ENCODE measurements at regions not wholly inside any gene's neighbourhood (a gene's known extent, or its start where the extent isn't known, plus 50 kb on each side); places are given as distances from the start of the nearest gene placed in this dataset.

GRCh38 chr17:53387745-53388144 lies 435.0 kb upstream of the KIF2B start:
- CTCF ChIA-PET = no interaction called here
- Mint-ChIP-seq H3K4me1 (ENCODE audit: low read depth) (no peaks in the 10 kb centered on the region), H3K36me3 (no peaks in the 10 kb centered on the region), H3K27ac (no peak overlapping the region), H3K9me3 (peaks cover 3% of the 10 kb centered on the region), H3K27me3 (no peaks in the 10 kb centered on the region), H3K4me3 (no peak overlapping the region)
- DNase-seq = no peak
- POLR2A ChIA-PET = no interaction called here
- intact Hi-C loops (cut with micrococcal nuclease) = no loop called here

GRCh38 chr17:53353919-53354351 lies 468.8 kb upstream of the KIF2B start:
- Mint-ChIP-seq H3K36me3 (no peaks in the 10 kb centered on the region), H3K9me3 (peaks cover 11% of the 10 kb centered on the region), H3K4me3 (no peak overlapping the region), H3K4me1 (ENCODE audit: low read depth) (no peaks in the 10 kb centered on the region), H3K27me3 (no peaks in the 10 kb centered on the region), H3K27ac (no peak overlapping the region)
- POLR2A ChIA-PET = no interaction called here
- intact Hi-C loops (cut with micrococcal nuclease) = no loop called here
- no peak for DNase-seq
- CTCF ChIA-PET = no interaction called here

GRCh38 chr17:53344778-53345177 lies 477.9 kb upstream of the KIF2B start:
- POLR2A ChIA-PET = no interaction called here
- no peak for DNase-seq
- H3K36me3 Mint-ChIP-seq = no peaks in the 10 kb centered on the region
- peaks cover 26% of the 10 kb centered on the region for H3K9me3 Mint-ChIP-seq
- no peaks in the 10 kb centered on the region for H3K27me3 Mint-ChIP-seq
- H3K4me3 Mint-ChIP-seq = no peak overlapping the region
- no peaks in the 10 kb centered on the region for H3K4me1 Mint-ChIP-seq (ENCODE audit: low read depth)
- intact Hi-C loops (cut with micrococcal nuclease) = no loop called here
- CTCF ChIA-PET = no interaction called here
- no peak overlapping the region for H3K27ac Mint-ChIP-seq

GRCh38 chr17:53336281-53336680 lies 486.4 kb upstream of the KIF2B start:
- CTCF ChIA-PET = no interaction called here
- H3K36me3 Mint-ChIP-seq = no peaks in the 10 kb centered on the region
- H3K27ac Mint-ChIP-seq = no peak overlapping the region
- H3K4me3 Mint-ChIP-seq = no peak overlapping the region
- peaks cover 30% of the 10 kb centered on the region for H3K9me3 Mint-ChIP-seq
- H3K4me1 Mint-ChIP-seq (ENCODE audit: low read depth) = no peaks in the 10 kb centered on the region
- intact Hi-C loops (cut with micrococcal nuclease) = no loop called here
- POLR2A ChIA-PET = no interaction called here
- DNase-seq = no peak
- no peaks in the 10 kb centered on the region for H3K27me3 Mint-ChIP-seq

GRCh38 chr17:53335443-53335842 lies 487.3 kb upstream of the KIF2B start:
- no peak for DNase-seq
- intact Hi-C loops (cut with micrococcal nuclease) = no loop called here
- Mint-ChIP-seq H3K27me3 (no peaks in the 10 kb centered on the region), H3K27ac (no peak overlapping the region), H3K36me3 (no peaks in the 10 kb centered on the region), H3K4me1 (ENCODE audit: low read depth) (no peaks in the 10 kb centered on the region), H3K4me3 (no peak overlapping the region), H3K9me3 (peaks cover 23% of the 10 kb centered on the region)
- POLR2A ChIA-PET = no interaction called here
- CTCF ChIA-PET = no interaction called here

GRCh38 chr17:53330756-53331155 lies 492.0 kb upstream of the KIF2B start:
- peaks cover 5% of the 10 kb centered on the region for H3K9me3 Mint-ChIP-seq
- ChIA-PET POLR2A (no interaction called here), CTCF (no interaction called here)
- no peak overlapping the region for H3K4me3 Mint-ChIP-seq
- H3K27me3 Mint-ChIP-seq = no peaks in the 10 kb centered on the region
- no peaks in the 10 kb centered on the region for H3K4me1 Mint-ChIP-seq (ENCODE audit: low read depth)
- intact Hi-C loops (cut with micrococcal nuclease) = no loop called here
- DNase-seq = no peak
- no peak overlapping the region for H3K27ac Mint-ChIP-seq
- H3K36me3 Mint-ChIP-seq = no peaks in the 10 kb centered on the region

- Mint-ChIP-seq H3K36me3 (no peaks in the 10 kb centered on the region), H3K27ac (no peak overlapping the region), H3K4me1 (ENCODE audit: low read depth) (no peaks in the 10 kb centered on the region), H3K9me3 (peaks cover 10% of the 10 kb centered on the region), H3K4me3 (no peak overlapping the region), H3K27me3 (no peaks in the 10 kb centered on the region)
- no peak for DNase-seq
- ChIA-PET CTCF (no interaction called here), POLR2A (no interaction called here)
- intact Hi-C loops (cut with micrococcal nuclease) = no loop called here
These were observed 501.1 kb upstream of the KIF2B start for GRCh38 chr17:53321651-53322050.

- Mint-ChIP-seq H3K27me3 (no peaks in the 10 kb centered on the region), H3K4me1 (ENCODE audit: low read depth) (no peaks in the 10 kb centered on the region), H3K4me3 (no peak overlapping the region), H3K36me3 (no peaks in the 10 kb centered on the region), H3K9me3 (peaks cover 10% of the 10 kb centered on the region), H3K27ac (no peak overlapping the region)
- ChIA-PET POLR2A (no interaction called here), CTCF (no interaction called here)
- intact Hi-C loops (cut with micrococcal nuclease) = no loop called here
- DNase-seq = no peak
These were observed 502.8 kb upstream of the KIF2B start for GRCh38 chr17:53319947-53320346.

GRCh38 chr17:53316988-53317387 lies 505.7 kb upstream of the KIF2B start:
- ChIA-PET CTCF (no interaction called here), POLR2A (no interaction called here)
- intact Hi-C loops (cut with micrococcal nuclease) = no loop called here
- no peak overlapping the region for H3K27ac Mint-ChIP-seq
- no peak for DNase-seq
- H3K4me3 Mint-ChIP-seq = no peak overlapping the region
- no peaks in the 10 kb centered on the region for H3K27me3 Mint-ChIP-seq
- peaks cover 5% of the 10 kb centered on the region for H3K9me3 Mint-ChIP-seq
- no peaks in the 10 kb centered on the region for H3K4me1 Mint-ChIP-seq (ENCODE audit: low read depth)
- no peaks in the 10 kb centered on the region for H3K36me3 Mint-ChIP-seq

- H3K4me1 Mint-ChIP-seq (ENCODE audit: low read depth) = no peaks in the 10 kb centered on the region
- H3K27ac Mint-ChIP-seq = no peak overlapping the region
- H3K36me3 Mint-ChIP-seq = no peaks in the 10 kb centered on the region
- ChIA-PET POLR2A (no interaction called here), CTCF (no interaction called here)
- DNase-seq = no peak
- intact Hi-C loops (cut with micrococcal nuclease) = no loop called here
- no peak overlapping the region for H3K4me3 Mint-ChIP-seq
- H3K9me3 Mint-ChIP-seq = peaks cover 5% of the 10 kb centered on the region
- H3K27me3 Mint-ChIP-seq = no peaks in the 10 kb centered on the region
These were observed 506.7 kb upstream of the KIF2B start for GRCh38 chr17:53316073-53316472.

GRCh38 chr17:53314521-53314920 lies 508.2 kb upstream of the KIF2B start:
- DNase-seq = no peak
- Mint-ChIP-seq H3K9me3 (peaks cover 14% of the 10 kb centered on the region), H3K36me3 (no peaks in the 10 kb centered on the region), H3K27me3 (no peaks in the 10 kb centered on the region), H3K4me3 (no peak overlapping the region), H3K27ac (no peak overlapping the region), H3K4me1 (ENCODE audit: low read depth) (no peaks in the 10 kb centered on the region)
- POLR2A ChIA-PET = no interaction called here
- intact Hi-C loops (cut with micrococcal nuclease) = no loop called here
- CTCF ChIA-PET = no interaction called here

- intact Hi-C loops (cut with micrococcal nuclease) = no loop called here
These were observed 509.0 kb upstream of the KIF2B start for GRCh38 chr17:53313746-53314145.

GRCh38 chr17:53278466-53278865 lies 544.3 kb upstream of the KIF2B start:
- ChIA-PET POLR2A (no interaction called here), CTCF (no interaction called here)
- H3K4me1 Mint-ChIP-seq (ENCODE audit: low read depth) = no peaks in the 10 kb centered on the region
- H3K4me3 Mint-ChIP-seq = no peak overlapping the region
- intact Hi-C loops (cut with micrococcal nuclease) = no loop called here
- DNase-seq = no peak
- no peak overlapping the region for H3K27ac Mint-ChIP-seq
- no peaks in the 10 kb centered on the region for H3K27me3 Mint-ChIP-seq
- H3K36me3 Mint-ChIP-seq = no peaks in the 10 kb centered on the region
- H3K9me3 Mint-ChIP-seq = peaks cover 2% of the 10 kb centered on the region

More at GRCh38 chr17:53313746-53314145, 509.0 kb upstream of the KIF2B start:
- H3K4me1 Mint-ChIP-seq (ENCODE audit: low read depth) = no peaks in the 10 kb centered on the region
- no peak overlapping the region for H3K4me3 Mint-ChIP-seq
- ChIA-PET CTCF (interaction anchor here (0.6 kb wide), 1 partner anchor 11 kb away, joined by 3 read pairs; no protein-coding TSS in a partner anchor), POLR2A (no interaction called here)
- no peak overlapping the region for H3K27ac Mint-ChIP-seq
- H3K9me3 Mint-ChIP-seq = peaks cover 20% of the 10 kb centered on the region
- DNase-seq = no peak
- no peaks in the 10 kb centered on the region for H3K27me3 Mint-ChIP-seq
- no peaks in the 10 kb centered on the region for H3K36me3 Mint-ChIP-seq

- intact Hi-C loops (cut with micrococcal nuclease) = no loop called here
- DNase-seq = no peak
- no peaks in the 10 kb centered on the region for H3K36me3 Mint-ChIP-seq
- H3K27me3 Mint-ChIP-seq = no peaks in the 10 kb centered on the region
- ChIA-PET POLR2A (no interaction called here), CTCF (no interaction called here)
- H3K27ac Mint-ChIP-seq = no peak overlapping the region
- H3K4me3 Mint-ChIP-seq = no peak overlapping the region
- no peaks in the 10 kb centered on the region for H3K9me3 Mint-ChIP-seq
- H3K4me1 Mint-ChIP-seq (ENCODE audit: low read depth) = no peaks in the 10 kb centered on the region
These were observed 549.6 kb upstream of the KIF2B start for GRCh38 chr17:53273126-53273525.

All from activated CD4-positive, alpha-beta memory T cell treated with anti-CD3 and anti-CD28 coated beads for 36 hours (primary cell).